ENCODE measurements at regions not wholly inside any gene's neighbourhood (a gene's known extent, or its start where the extent isn't known, plus 50 kb on each side); places are given as distances from the start of the nearest gene placed in this dataset.
"Not testable (repeated sequence)": the region's sequence is repeated elsewhere in the genome, so short reads cannot be mapped to it uniquely, and the experiment has no call there.

GRCh38 chr12:47340411-47341015, 260.8 kb upstream of the AMIGO2 start:
- no peak for DNase-seq
- Histone ChIP-seq H3K27ac (ENCODE audit: low read length) (no peak overlapping the region), H3K4me1 (ENCODE audit: control insufficient read depth, insufficient read depth, low read length) (no peaks in the 10 kb centered on the region), H3K27me3 (ENCODE audit: control insufficient read depth, insufficient read depth, low read length) (no peaks in the 10 kb centered on the region), H3K9me3 (replicated peaks; ENCODE audit: control insufficient read depth, low read depth, low read length) (no peaks in the 10 kb centered on the region), H3K4me3 (ENCODE audit: low read length) (no peak overlapping the region), H3K36me3 (ENCODE audit: control insufficient read depth, insufficient read depth, low read length) (no peaks in the 10 kb centered on the region)
- WGBS (ENCODE audit: insufficient coverage) = 74% methylated on average over 6 of the region's 7 CpGs

- H3K4me3 ChIP-seq (ENCODE audit: low read length) = no peak overlapping the region
- H3K27me3 ChIP-seq (ENCODE audit: control insufficient read depth, insufficient read depth, low read length) = no peaks in the 10 kb centered on the region
- no peaks in the 10 kb centered on the region for H3K4me1 ChIP-seq (ENCODE audit: control insufficient read depth, insufficient read depth, low read length)
- no peaks in the 10 kb centered on the region for H3K9me3 ChIP-seq (replicated peaks; ENCODE audit: control insufficient read depth, low read depth, low read length)
- no peak overlapping the region for H3K27ac ChIP-seq (ENCODE audit: low read length)
- DNase-seq = no peak
- H3K36me3 ChIP-seq (ENCODE audit: control insufficient read depth, insufficient read depth, low read length) = no peaks in the 10 kb centered on the region
Measured at GRCh38 chr12:47337581-47337980, 257.8 kb upstream of the AMIGO2 start.

- H3K27me3 ChIP-seq (ENCODE audit: control insufficient read depth, insufficient read depth, low read length); H3K9me3 ChIP-seq (replicated peaks; ENCODE audit: control insufficient read depth, low read depth, low read length); H3K27ac ChIP-seq (ENCODE audit: low read length); H3K36me3 ChIP-seq (ENCODE audit: control insufficient read depth, insufficient read depth, low read length); H3K4me1 ChIP-seq (ENCODE audit: control insufficient read depth, insufficient read depth, low read length); H3K4me3 ChIP-seq (ENCODE audit: low read length); DNase-seq: not testable (repeated sequence)
- WGBS (ENCODE audit: insufficient coverage) = 96% methylated on average over 20 of the region's 22 CpGs
Measured at GRCh38 chr12:47333271-47333858, 253.6 kb upstream of the AMIGO2 start.

- H3K4me3 ChIP-seq (ENCODE audit: low read length) = no peak overlapping the region
- WGBS (ENCODE audit: insufficient coverage) = no CpG with 5 or more reads among the region's 1 CpG
- no peaks in the 10 kb centered on the region for H3K27me3 ChIP-seq (ENCODE audit: control insufficient read depth, insufficient read depth, low read length)
- H3K36me3 ChIP-seq (ENCODE audit: control insufficient read depth, insufficient read depth, low read length) = no peaks in the 10 kb centered on the region
- H3K4me1 ChIP-seq (ENCODE audit: control insufficient read depth, insufficient read depth, low read length) = no peaks in the 10 kb centered on the region
- no peak overlapping the region for H3K27ac ChIP-seq (ENCODE audit: low read length)
- no peaks in the 10 kb centered on the region for H3K9me3 ChIP-seq (replicated peaks; ENCODE audit: control insufficient read depth, low read depth, low read length)
- no peak for DNase-seq
Measured at GRCh38 chr12:47328831-47329545, 249.2 kb upstream of the AMIGO2 start.

GRCh38 chr12:47326190-47326589, 246.4 kb upstream of the AMIGO2 start:
- no peak overlapping the region for H3K27ac ChIP-seq (ENCODE audit: low read length)
- DNase-seq = no peak
- no peaks in the 10 kb centered on the region for H3K4me1 ChIP-seq (ENCODE audit: control insufficient read depth, insufficient read depth, low read length)
- H3K4me3 ChIP-seq (ENCODE audit: low read length) = no peak overlapping the region
- 77% methylated on average over 3 of the region's 5 CpGs for whole genome bisulfite sequencing (ENCODE audit: insufficient coverage)
- H3K27me3 ChIP-seq (ENCODE audit: control insufficient read depth, insufficient read depth, low read length) = no peaks in the 10 kb centered on the region
- H3K36me3 ChIP-seq (ENCODE audit: control insufficient read depth, insufficient read depth, low read length) = no peaks in the 10 kb centered on the region
- no peaks in the 10 kb centered on the region for H3K9me3 ChIP-seq (replicated peaks; ENCODE audit: control insufficient read depth, low read depth, low read length)

GRCh38 chr12:47323802-47324201, 244.0 kb upstream of the AMIGO2 start:
- no peak for DNase-seq
- no peaks in the 10 kb centered on the region for H3K4me1 ChIP-seq (ENCODE audit: control insufficient read depth, insufficient read depth, low read length)
- no CpG with 5 or more reads among the region's 2 CpGs for WGBS (ENCODE audit: insufficient coverage)
- H3K9me3 ChIP-seq (replicated peaks; ENCODE audit: control insufficient read depth, low read depth, low read length) = no peaks in the 10 kb centered on the region
- H3K27me3 ChIP-seq (ENCODE audit: control insufficient read depth, insufficient read depth, low read length) = no peaks in the 10 kb centered on the region
- H3K36me3 ChIP-seq (ENCODE audit: control insufficient read depth, insufficient read depth, low read length) = no peaks in the 10 kb centered on the region
- H3K4me3 ChIP-seq (ENCODE audit: low read length) = no peak overlapping the region
- no peak overlapping the region for H3K27ac ChIP-seq (ENCODE audit: low read length)

- H3K36me3 ChIP-seq (ENCODE audit: control insufficient read depth, insufficient read depth, low read length) = no peaks in the 10 kb centered on the region
- H3K27ac ChIP-seq (ENCODE audit: low read length) = no peak overlapping the region
- H3K4me3 ChIP-seq (ENCODE audit: low read length) = no peak overlapping the region
- no peaks in the 10 kb centered on the region for H3K4me1 ChIP-seq (ENCODE audit: control insufficient read depth, insufficient read depth, low read length)
- no peaks in the 10 kb centered on the region for H3K9me3 ChIP-seq (replicated peaks; ENCODE audit: control insufficient read depth, low read depth, low read length)
- no CpG with 5 or more reads among the region's 2 CpGs for WGBS (ENCODE audit: insufficient coverage)
- no peaks in the 10 kb centered on the region for H3K27me3 ChIP-seq (ENCODE audit: control insufficient read depth, insufficient read depth, low read length)
- DNase-seq = peak; percentile 38
Measured at GRCh38 chr12:47321436-47321835, 241.7 kb upstream of the AMIGO2 start.

- H3K4me3 ChIP-seq (ENCODE audit: low read length) = no peak overlapping the region
- no peak overlapping the region for H3K27ac ChIP-seq (ENCODE audit: low read length)
- H3K36me3 ChIP-seq (ENCODE audit: control insufficient read depth, insufficient read depth, low read length) = no peaks in the 10 kb centered on the region
- H3K27me3 ChIP-seq (ENCODE audit: control insufficient read depth, insufficient read depth, low read length) = no peaks in the 10 kb centered on the region
- no peaks in the 10 kb centered on the region for H3K4me1 ChIP-seq (ENCODE audit: control insufficient read depth, insufficient read depth, low read length)
- 100% methylated on average over 1 of the region's 1 CpG for WGBS (ENCODE audit: insufficient coverage)
- H3K9me3 ChIP-seq (replicated peaks; ENCODE audit: control insufficient read depth, low read depth, low read length) = no peaks in the 10 kb centered on the region
- DNase-seq = no peak
Measured at GRCh38 chr12:47319746-47320145, 240.0 kb upstream of the AMIGO2 start.

GRCh38 chr12:47318963-47319362, 239.2 kb upstream of the AMIGO2 start:
- DNase-seq = no peak
- Histone ChIP-seq H3K4me3 (ENCODE audit: low read length) (no peak overlapping the region), H3K27ac (ENCODE audit: low read length) (no peak overlapping the region), H3K36me3 (ENCODE audit: control insufficient read depth, insufficient read depth, low read length) (no peaks in the 10 kb centered on the region), H3K4me1 (ENCODE audit: control insufficient read depth, insufficient read depth, low read length) (no peaks in the 10 kb centered on the region), H3K27me3 (ENCODE audit: control insufficient read depth, insufficient read depth, low read length) (no peaks in the 10 kb centered on the region), H3K9me3 (replicated peaks; ENCODE audit: control insufficient read depth, low read depth, low read length) (no peaks in the 10 kb centered on the region)
- 78% methylated on average over 1 of the region's 4 CpGs for WGBS (ENCODE audit: insufficient coverage)

- Histone ChIP-seq H3K9me3 (replicated peaks; ENCODE audit: control insufficient read depth, low read depth, low read length) (no peaks in the 10 kb centered on the region), H3K4me1 (ENCODE audit: control insufficient read depth, insufficient read depth, low read length) (no peaks in the 10 kb centered on the region), H3K27me3 (ENCODE audit: control insufficient read depth, insufficient read depth, low read length) (no peaks in the 10 kb centered on the region), H3K27ac (ENCODE audit: low read length) (no peak overlapping the region), H3K36me3 (ENCODE audit: control insufficient read depth, insufficient read depth, low read length) (no peaks in the 10 kb centered on the region), H3K4me3 (ENCODE audit: low read length) (no peak overlapping the region)
- DNase-seq = peak; percentile 25
- WGBS (ENCODE audit: insufficient coverage) = 85% methylated on average over 6 of the region's 11 CpGs
Measured at GRCh38 chr12:47317175-47317915, 237.6 kb upstream of the AMIGO2 start.

Data from muscle of leg (tissue), 3 donors.